WTC11 (cell line): ENCODE measurements at regions not wholly inside any gene's neighbourhood (a gene's known extent, or its start where the extent isn't known, plus 50 kb on each side); places are given as distances from the start of the nearest gene placed in this dataset.

Experiments
- ATAC-seq: fragments of 200-7000 bp; cut with Tn5 transposase; 2 replicates; pipeline ENCODE4 v1.10.0; 2021; ENCODE audit warnings: mild to moderate bottlenecking, moderate library complexity
- CTCF ChIA-PET: fragments of 300-600 bp; sonication (Branson Sonifier 250); formaldehyde crosslinking; loops from one replicate; lab custom pipeline; 2021; ENCODE audit warnings: antibody characterized with exemption; lab: Charles Lee
- POLR2A ChIA-PET: fragments of 350-600 bp; sonication (Branson Sonifier 250); formaldehyde crosslinking; loops from one replicate; lab custom pipeline; 2021; ENCODE audit warnings: antibody characterized with exemption; lab: Charles Lee
- DNase-seq: peaks from one replicate; pipeline ENCODE4 v3.0.0; 2021; ENCODE audit warnings: low spot score
- H3K27ac Mint-ChIP-seq: 2 replicates; pipeline ENCODE4 v1.8.0; 2021; ENCODE audit warnings: mixed read lengths
- H3K27me3 Mint-ChIP-seq: 2 replicates; pipeline ENCODE4 v1.8.0; 2021; ENCODE audit warnings: low read depth, mild to moderate bottlenecking, moderate library complexity, mixed read lengths
- H3K36me3 Mint-ChIP-seq: 2 replicates; pipeline ENCODE4 v1.8.0; 2021; ENCODE audit warnings: mixed read lengths
- H3K4me1 Mint-ChIP-seq: 2 replicates; pipeline ENCODE4 v1.8.0; 2022; ENCODE audit warnings: mixed read lengths
- H3K4me3 Mint-ChIP-seq: 2 replicates; pipeline ENCODE4 v1.8.0; 2021; ENCODE audit warnings: mild to moderate bottlenecking, moderate library complexity, mixed read lengths
- H3K9me3 Mint-ChIP-seq: 2 replicates; pipeline ENCODE4 v1.8.0; 2021; ENCODE audit warnings: mixed read lengths
- AR ChIP-seq: fragments of 250-450 bp; sonication (Bioruptor Pico); IDR thresholded peaks from 2 replicates; pipeline ENCODE4 v1.9.0; 2021; ENCODE audit warnings: mild to moderate bottlenecking
- ATF6 ChIP-seq: sonication (generic); formaldehyde crosslinking; IDR thresholded peaks from 2 replicates; pipeline ENCODE4 v1.8.1; 2023; ENCODE audit warnings: mild to moderate bottlenecking, missing genetic modification reagents
- CDX4 ChIP-seq: fragments of 250-450 bp; sonication (Bioruptor Pico); IDR thresholded peaks from 2 replicates; pipeline ENCODE4 v1.9.0; 2021; ENCODE audit warnings: moderate library complexity, mild to moderate bottlenecking, inconsistent platforms, borderline replicate concordance
- CTCF ChIP-seq: fragments of 200-600 bp; IDR thresholded peaks from 2 replicates; pipeline ENCODE4 v1.8.0; 2022; ENCODE audit warnings: antibody characterized with exemption
- ELF4 ChIP-seq: sonication (generic); formaldehyde crosslinking; IDR thresholded peaks from 2 replicates; pipeline ENCODE4 v1.8.1; 2022; ENCODE audit warnings: low read depth, mild to moderate bottlenecking, moderate library complexity, missing genetic modification reagents
- GRHL2 ChIP-seq: fragments of 250-450 bp; sonication (Bioruptor Pico); IDR thresholded peaks from 2 replicates; pipeline ENCODE4 v1.8.0; 2022; ENCODE audit warnings: mild to moderate bottlenecking, moderate library complexity; ENCODE audit not compliant: insufficient replicate concordance, severe bottlenecking
- IRF2 ChIP-seq: sonication (generic); formaldehyde crosslinking; IDR thresholded peaks from 2 replicates; pipeline ENCODE4 v1.8.0; 2022; ENCODE audit warnings: low read depth, missing genetic modification reagents, borderline replicate concordance
- MAX ChIP-seq: sonication (generic); formaldehyde crosslinking; IDR thresholded peaks from 2 replicates; pipeline ENCODE4 v1.8.0; 2022; ENCODE audit warnings: mild to moderate bottlenecking, missing genetic modification reagents
- NR1H2 ChIP-seq: sonication (generic); formaldehyde crosslinking; IDR thresholded peaks from 2 replicates; pipeline ENCODE4 v1.9.0; 2021; ENCODE audit warnings: mild to moderate bottlenecking, moderate library complexity, missing genetic modification reagents
- NR3C1 ChIP-seq: sonication (generic); formaldehyde crosslinking; conservative IDR thresholded peaks from 2 replicates; pipeline ENCODE4 v1.8.1; 2023; ENCODE audit warnings: low read depth, mild to moderate bottlenecking, missing genetic modification reagents
- PREB ChIP-seq: sonication (generic); formaldehyde crosslinking; IDR thresholded peaks from 2 replicates; pipeline ENCODE4 v1.8.1; 2022; ENCODE audit warnings: mild to moderate bottlenecking, missing genetic modification reagents, moderate library complexity, borderline replicate concordance
- PRRX2 ChIP-seq: fragments of 250-450 bp; sonication (Bioruptor Pico); IDR thresholded peaks from 2 replicates; pipeline ENCODE4 v1.8.0; 2021; ENCODE audit warnings: mild to moderate bottlenecking
- RORB ChIP-seq: fragments of 250-450 bp; sonication (Bioruptor Pico); IDR thresholded peaks from 2 replicates; pipeline ENCODE4 v1.9.0; 2021; ENCODE audit warnings: mild to moderate bottlenecking
- STAT6 ChIP-seq: sonication (generic); formaldehyde crosslinking; conservative IDR thresholded peaks from 2 replicates; pipeline ENCODE4 v1.8.1; 2023; ENCODE audit warnings: mild to moderate bottlenecking, low read depth, missing genetic modification reagents, moderate library complexity
- TCF7 ChIP-seq: sonication (generic); formaldehyde crosslinking; IDR thresholded peaks from 2 replicates; pipeline ENCODE4 v1.8.0; 2022; ENCODE audit warnings: mild to moderate bottlenecking, low read depth, missing genetic modification reagents, moderate library complexity
- TP53 ChIP-seq: sonication (generic); formaldehyde crosslinking; IDR thresholded peaks from 2 replicates; pipeline ENCODE4 v1.8.1; 2023; ENCODE audit warnings: mild to moderate bottlenecking, missing genetic modification reagents
- ZBTB21 ChIP-seq: sonication (generic); formaldehyde crosslinking; IDR thresholded peaks from 2 replicates; pipeline ENCODE4 v1.8.1; 2023; ENCODE audit warnings: mild to moderate bottlenecking, missing genetic modification reagents, borderline replicate concordance
- ZNF121 ChIP-seq: sonication (generic); formaldehyde crosslinking; IDR thresholded peaks from 2 replicates; pipeline ENCODE4 v1.8.0; 2023; ENCODE audit warnings: missing genetic modification reagents
- ZNF219 ChIP-seq: sonication (generic); formaldehyde crosslinking; IDR thresholded peaks from 2 replicates; pipeline ENCODE4 v1.8.0; 2023; ENCODE audit warnings: missing genetic modification reagents, mild to moderate bottlenecking, borderline replicate concordance
- ZNF425 ChIP-seq: fragments of 250-450 bp; sonication (Bioruptor Pico); conservative IDR thresholded peaks from 2 replicates; pipeline ENCODE4 v1.9.0; 2021; ENCODE audit warnings: mild to moderate bottlenecking
- ZSCAN18 ChIP-seq: fragments of 250-450 bp; sonication (Bioruptor Pico); IDR thresholded peaks from 2 replicates; pipeline ENCODE4 v2.1.2; 2022; ENCODE audit warnings: mild to moderate bottlenecking, moderate library complexity

- TF ChIP-seq ATF6: no peak
- TF ChIP-seq NR1H2: no peak
- TF ChIP-seq TCF7: no peak
- TF ChIP-seq ZNF425 (CRISPR knock-in tag): no peak
- no peak for TF ChIP-seq NR3C1 (CRISPR knock-in tag)
Measured at GRCh38 chr13:22461854-22462490, 718.8 kb upstream of the SGCG start (continued).

- no peak overlapping the region for H3K4me3 Mint-ChIP-seq
- H3K27me3 Mint-ChIP-seq: no peaks in the 10 kb centered on the region
- no peak for ATAC-seq
- H3K27ac Mint-ChIP-seq: no peak overlapping the region
- DNase-seq: no peak
- ChIA-PET CTCF (no interaction called here), POLR2A (no interaction called here)
- H3K4me1 Mint-ChIP-seq: no peaks in the 10 kb centered on the region
- H3K9me3 Mint-ChIP-seq: no peaks in the 10 kb centered on the region
- H3K36me3 Mint-ChIP-seq: no peaks in the 10 kb centered on the region
- TF ChIP-seq AR (CRISPR knock-in tag) (no peak), TP53 (CRISPR knock-in tag) (no peak), ELF4 (no peak), CTCF (no peak), STAT6 (CRISPR knock-in tag) (no peak), PREB (no peak), PRRX2 (CRISPR knock-in tag) (no peak), ZSCAN18 (no peak), RORB (CRISPR knock-in tag) (no peak), CDX4 (CRISPR knock-in tag) (no peak), MAX (no peak), ZNF219 (CRISPR knock-in tag) (no peak), GRHL2 (CRISPR knock-in tag) (no peak), IRF2 (CRISPR knock-in tag) (no peak), ZNF121 (no peak), ZBTB21 (CRISPR knock-in tag) (no peak)
Measured at GRCh38 chr13:22463089-22463488, 717.7 kb upstream of the SGCG start.
